Activated CD4-positive, alpha-beta T cell treated with anti-CD3 and anti-CD28 coated beads, Interleukin-2, amount 10 ng/mL, durations not matched to agents 24 days and 14 days (primary cell): ENCODE measurements at regions not wholly inside any gene's neighbourhood (a gene's known extent, or its start where the extent isn't known, plus 50 kb on each side); places are given as distances from the start of the nearest gene placed in this dataset.

Source experiments
- DNase-seq: peaks from one replicate; pipeline ENCODE4 v3.0.0; 2022
- H3K27ac Mint-ChIP-seq: one replicate; pipeline ENCODE4 v1.8.0; 2022; ENCODE audit warnings: mild to moderate bottlenecking, mixed read lengths
- H3K27me3 Mint-ChIP-seq: one replicate; pipeline ENCODE4 v1.8.0; 2022; ENCODE audit warnings: mixed read lengths
- H3K36me3 Mint-ChIP-seq: one replicate; pipeline ENCODE4 v1.8.0; 2022; ENCODE audit warnings: low read depth, mild to moderate bottlenecking, mixed read lengths
- H3K4me1 Mint-ChIP-seq: one replicate; pipeline ENCODE4 v1.8.0; 2021; ENCODE audit warnings: mixed read lengths
- H3K4me3 Mint-ChIP-seq: one replicate; pipeline ENCODE4 v1.8.0; 2022; ENCODE audit warnings: mild to moderate bottlenecking, moderate library complexity, mixed read lengths
- H3K9me3 Mint-ChIP-seq: one replicate; pipeline ENCODE4 v1.8.0; 2021; ENCODE audit warnings: mixed read lengths
- intact Hi-C: fragments of 100-400 bp; cut with micrococcal nuclease; formaldehyde crosslinking; loops from one replicate; pipeline ENCODE4 v1.15.1; 2023

GRCh38 chr19:31427857-31428256 is 78.6 kb upstream of the TSHZ3 start:
- Mint-ChIP-seq H3K4me3 (no peak overlapping the region), H3K27ac (no peak overlapping the region), H3K36me3 (no peaks in the 10 kb centered on the region), H3K4me1 (no peaks in the 10 kb centered on the region), H3K27me3 (no peaks in the 10 kb centered on the region), H3K9me3 (no peaks in the 10 kb centered on the region)
- DNase-seq, result no peak
- intact Hi-C loops, result no loop called here

DNA sequence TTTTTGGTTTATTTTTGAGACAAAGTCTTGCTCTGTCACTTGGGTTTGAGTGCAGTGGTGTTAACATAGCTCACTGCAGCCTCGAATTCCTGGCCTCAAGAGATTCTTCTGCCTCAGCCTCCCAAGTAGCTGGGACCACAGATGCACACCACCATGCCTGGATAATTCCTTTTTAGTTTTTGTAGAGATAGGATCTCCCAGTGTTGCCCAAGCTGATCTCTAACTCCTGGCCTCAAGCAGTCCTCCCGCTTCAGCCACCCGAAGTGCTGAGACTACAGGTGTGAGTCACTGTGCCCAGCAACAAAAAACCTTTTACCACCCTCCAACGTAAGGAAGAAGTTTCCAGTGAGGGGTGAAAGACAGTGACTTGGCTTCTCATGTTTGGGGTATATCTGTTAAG is 81.1 kb upstream of the TSHZ3 start:
- Mint-ChIP-seq H3K4me3 (no peak overlapping the region), H3K4me1 (no peaks in the 10 kb centered on the region), H3K9me3 (peaks cover 4% of the 10 kb centered on the region), H3K36me3 (no peaks in the 10 kb centered on the region), H3K27me3 (no peaks in the 10 kb centered on the region), H3K27ac (no peak overlapping the region)
- intact Hi-C loops, result no loop called here
- no peak for DNase-seq

- H3K4me1 Mint-ChIP-seq, result no peaks in the 10 kb centered on the region
- H3K27me3 Mint-ChIP-seq, result no peaks in the 10 kb centered on the region
- H3K27ac Mint-ChIP-seq, result no peak overlapping the region
- H3K9me3 Mint-ChIP-seq, result peaks cover 4% of the 10 kb centered on the region
- no peaks in the 10 kb centered on the region for H3K36me3 Mint-ChIP-seq
- DNase-seq, result no peak
- intact Hi-C loops, result no loop called here
- no peak overlapping the region for H3K4me3 Mint-ChIP-seq
Observed at GRCh38 chr19:31432201-31432810, 83.1 kb upstream of the TSHZ3 start.

DNA sequence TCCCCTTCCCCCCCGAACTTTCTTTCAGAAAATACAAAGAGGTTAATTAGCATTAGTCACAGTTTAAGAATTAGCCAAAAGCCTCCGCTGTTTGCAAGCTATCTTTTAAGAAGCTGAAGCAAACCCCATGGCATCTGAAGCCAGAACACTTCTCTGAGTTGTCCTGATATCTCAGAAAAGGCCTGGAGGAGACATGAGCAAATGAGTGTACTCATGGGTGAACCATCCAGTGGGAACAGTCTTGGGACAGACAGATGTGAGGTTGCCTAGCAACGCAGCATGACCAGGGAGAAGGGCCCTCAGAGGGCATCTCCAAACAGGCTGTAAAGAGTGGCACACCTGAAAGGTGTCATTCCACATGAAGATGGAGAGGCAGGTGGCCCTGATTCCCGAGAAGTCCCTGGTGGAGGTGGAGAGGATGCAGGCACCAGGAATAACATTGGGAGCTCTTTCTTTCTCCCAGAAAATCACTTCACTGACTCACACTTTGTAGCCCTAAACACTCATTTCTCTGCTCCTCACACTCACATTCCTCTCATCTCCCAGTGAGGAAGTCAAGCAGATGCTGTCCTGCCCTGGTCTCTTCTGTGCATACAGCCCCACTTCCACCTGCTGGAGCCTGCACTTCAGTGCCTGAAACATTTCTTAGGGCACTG is 87.0 kb upstream of the TSHZ3 start:
- H3K4me1 Mint-ChIP-seq, result no peaks in the 10 kb centered on the region
- intact Hi-C loops, result no loop called here
- no peaks in the 10 kb centered on the region for H3K27me3 Mint-ChIP-seq
- H3K27ac Mint-ChIP-seq, result no peak overlapping the region
- H3K9me3 Mint-ChIP-seq, result peaks cover 9% of the 10 kb centered on the region
- H3K4me3 Mint-ChIP-seq, result no peak overlapping the region
- DNase-seq, result peak; percentile 39
- no peaks in the 10 kb centered on the region for H3K36me3 Mint-ChIP-seq

GRCh38 chr19:31438401-31439269 is 89.4 kb upstream of the TSHZ3 start:
- no peaks in the 10 kb centered on the region for H3K27me3 Mint-ChIP-seq
- intact Hi-C loops, result no loop called here
- H3K4me3 Mint-ChIP-seq, result no peak overlapping the region
- peaks cover 9% of the 10 kb centered on the region for H3K9me3 Mint-ChIP-seq
- no peak overlapping the region for H3K27ac Mint-ChIP-seq
- no peaks in the 10 kb centered on the region for H3K36me3 Mint-ChIP-seq
- no peaks in the 10 kb centered on the region for H3K4me1 Mint-ChIP-seq
- peak; percentile 35 for DNase-seq

DNA sequence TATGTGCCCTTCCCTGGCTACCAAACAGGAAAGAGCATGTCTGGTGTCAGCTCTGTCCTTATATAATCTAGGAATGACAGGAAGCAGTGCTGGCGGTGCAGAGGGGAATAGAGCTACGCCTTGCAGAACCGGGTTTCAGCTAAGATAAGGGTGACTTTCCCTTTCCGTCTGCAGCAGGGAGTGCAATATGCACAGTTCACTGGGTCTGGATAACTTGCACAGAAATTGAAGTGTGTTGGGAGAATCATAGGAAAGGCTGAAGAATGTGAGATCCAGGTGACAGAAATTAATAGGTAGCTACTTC is 90.0 kb upstream of the TSHZ3 start:
- H3K4me3 Mint-ChIP-seq, result no peak overlapping the region
- H3K27ac Mint-ChIP-seq, result no peak overlapping the region
- no peaks in the 10 kb centered on the region for H3K27me3 Mint-ChIP-seq
- intact Hi-C loops, result no loop called here
- peaks cover 9% of the 10 kb centered on the region for H3K9me3 Mint-ChIP-seq
- H3K4me1 Mint-ChIP-seq, result no peaks in the 10 kb centered on the region
- H3K36me3 Mint-ChIP-seq, result no peaks in the 10 kb centered on the region
- peak; percentile 8 for DNase-seq

DNA sequence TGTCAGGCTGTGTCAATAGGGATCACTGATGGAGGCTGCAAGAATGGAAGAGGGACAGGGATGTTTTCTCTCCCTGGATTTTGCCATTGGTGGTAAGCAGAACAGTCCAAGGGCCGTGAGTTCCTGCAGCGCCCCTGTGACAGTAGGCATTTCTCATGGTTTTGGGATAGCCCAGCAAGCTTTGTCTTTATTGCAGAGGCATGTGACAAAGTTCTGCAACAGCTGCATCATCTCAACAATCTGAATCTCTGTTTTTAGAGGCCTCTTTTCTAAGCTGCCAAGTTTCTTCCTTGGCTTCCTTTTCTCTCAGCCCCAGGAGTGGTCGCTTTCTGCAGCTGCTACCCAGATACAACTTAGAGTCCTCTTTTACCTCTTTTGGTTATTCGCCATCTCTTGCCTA is 95.7 kb upstream of the TSHZ3 start:
- intact Hi-C loops, result no loop called here
- peak; percentile 9 for DNase-seq
- no peaks in the 10 kb centered on the region for H3K36me3 Mint-ChIP-seq
- H3K9me3 Mint-ChIP-seq, result peaks cover 3% of the 10 kb centered on the region
- H3K27ac Mint-ChIP-seq, result no peak overlapping the region
- H3K4me3 Mint-ChIP-seq, result no peak overlapping the region
- H3K4me1 Mint-ChIP-seq, result no peaks in the 10 kb centered on the region
- peaks cover 2% of the 10 kb centered on the region for H3K27me3 Mint-ChIP-seq

DNA sequence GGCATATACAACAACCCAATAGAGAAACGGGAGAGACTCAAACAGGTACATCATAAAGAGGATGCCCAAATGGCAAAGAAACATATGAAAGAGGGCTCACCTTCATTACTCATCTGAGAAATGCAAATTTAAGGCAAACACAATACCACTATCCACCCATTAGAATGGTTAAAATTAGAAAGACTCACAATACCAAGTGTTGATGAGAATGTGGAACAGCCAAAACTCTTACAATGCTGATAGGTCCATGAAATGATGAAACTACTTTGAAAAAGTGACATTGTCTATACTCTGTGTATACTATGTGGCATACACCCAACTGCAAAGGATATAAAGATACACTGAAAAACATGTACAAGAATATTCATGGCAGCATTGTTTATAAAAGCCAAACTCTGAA is 96.2 kb upstream of the TSHZ3 start:
- Mint-ChIP-seq H3K9me3 (peaks cover 3% of the 10 kb centered on the region), H3K4me3 (no peak overlapping the region), H3K27me3 (peaks cover 2% of the 10 kb centered on the region), H3K4me1 (no peaks in the 10 kb centered on the region), H3K27ac (no peak overlapping the region), H3K36me3 (no peaks in the 10 kb centered on the region)
- no peak for DNase-seq
- intact Hi-C loops, result no loop called here

DNA sequence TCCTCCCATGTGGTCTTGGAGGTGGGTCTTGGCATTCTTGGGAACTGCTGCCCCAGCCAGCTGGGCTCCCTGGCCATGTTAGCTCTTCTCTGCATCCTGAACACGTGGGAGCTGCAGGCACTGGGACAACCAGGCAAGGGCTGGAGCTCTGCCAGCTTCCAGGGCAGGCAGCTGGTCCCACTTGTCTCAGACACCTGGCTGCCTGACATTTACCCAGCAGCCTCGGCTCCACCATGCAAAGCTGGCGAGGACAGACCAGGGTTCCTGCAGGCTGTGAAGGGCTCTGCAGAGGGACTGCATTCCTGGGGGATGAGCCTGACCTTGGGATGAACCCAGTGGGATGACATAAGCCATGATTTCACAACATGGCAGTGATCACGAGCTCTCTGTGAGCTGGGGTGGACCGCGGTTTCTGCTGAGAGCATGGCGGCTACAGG is 99.0 kb upstream of the TSHZ3 start:
- Mint-ChIP-seq H3K9me3 (peaks cover 3% of the 10 kb centered on the region), H3K27me3 (peaks cover 2% of the 10 kb centered on the region), H3K27ac (no peak overlapping the region), H3K36me3 (no peaks in the 10 kb centered on the region), H3K4me3 (no peak overlapping the region), H3K4me1 (no peaks in the 10 kb centered on the region)
- DNase-seq, result peak; percentile 9
- intact Hi-C loops, result no loop called here

- peak; percentile 12 for DNase-seq
- no peak overlapping the region for H3K4me3 Mint-ChIP-seq
- no peaks in the 10 kb centered on the region for H3K36me3 Mint-ChIP-seq
- no peak overlapping the region for H3K27ac Mint-ChIP-seq
- H3K4me1 Mint-ChIP-seq, result no peaks in the 10 kb centered on the region
- intact Hi-C loops, result no loop called here
- H3K27me3 Mint-ChIP-seq, result peaks cover under 1% of the 10 kb centered on the region
- peaks cover 2% of the 10 kb centered on the region for H3K9me3 Mint-ChIP-seq
Observed at GRCh38 chr19:31449379-31449778, 100.1 kb upstream of the TSHZ3 start.

- no peaks in the 10 kb centered on the region for H3K4me1 Mint-ChIP-seq
- no peaks in the 10 kb centered on the region for H3K9me3 Mint-ChIP-seq
- no peak overlapping the region for H3K27ac Mint-ChIP-seq
- DNase-seq, result peak; percentile 22
- no peaks in the 10 kb centered on the region for H3K36me3 Mint-ChIP-seq
- intact Hi-C loops, result no loop called here
- no peaks in the 10 kb centered on the region for H3K27me3 Mint-ChIP-seq
- no peak overlapping the region for H3K4me3 Mint-ChIP-seq
Observed at GRCh38 chr19:31450696-31451095, 101.5 kb upstream of the TSHZ3 start.

DNA sequence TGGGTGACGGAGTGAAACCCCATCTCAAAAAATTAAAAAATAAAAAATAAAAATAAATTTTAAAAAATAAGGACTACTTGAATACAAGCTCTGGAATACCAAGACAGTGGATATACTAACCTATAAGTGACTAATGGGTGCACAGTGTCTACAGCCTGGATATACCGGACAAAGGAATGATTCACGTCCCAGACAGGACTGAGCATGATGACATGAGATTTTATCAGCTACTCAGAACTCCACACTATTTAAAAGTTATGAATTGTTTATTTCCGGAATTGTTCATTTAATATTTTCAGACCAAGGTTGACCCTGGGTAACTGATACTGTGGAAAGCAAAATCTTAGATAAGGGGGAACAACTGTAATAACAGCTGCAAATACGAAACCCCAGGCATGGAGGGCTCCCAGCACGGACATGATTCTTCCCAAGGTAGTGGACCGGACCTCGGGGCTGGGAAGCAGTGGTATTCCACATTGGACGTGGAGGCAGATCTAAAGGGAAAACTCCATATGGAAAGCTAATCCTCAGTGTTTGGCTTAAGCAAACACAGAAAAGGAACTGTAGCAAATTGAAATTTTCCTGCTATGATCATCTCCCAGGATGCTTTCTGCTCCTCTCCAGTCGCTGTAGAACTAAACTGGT is 102.6 kb upstream of the TSHZ3 start:
- Mint-ChIP-seq H3K27me3 (no peaks in the 10 kb centered on the region), H3K9me3 (no peaks in the 10 kb centered on the region), H3K4me3 (no peak overlapping the region), H3K27ac (no peak overlapping the region), H3K36me3 (no peaks in the 10 kb centered on the region), H3K4me1 (no peaks in the 10 kb centered on the region)
- DNase-seq, result peak; percentile 26
- intact Hi-C loops, result no loop called here

DNA sequence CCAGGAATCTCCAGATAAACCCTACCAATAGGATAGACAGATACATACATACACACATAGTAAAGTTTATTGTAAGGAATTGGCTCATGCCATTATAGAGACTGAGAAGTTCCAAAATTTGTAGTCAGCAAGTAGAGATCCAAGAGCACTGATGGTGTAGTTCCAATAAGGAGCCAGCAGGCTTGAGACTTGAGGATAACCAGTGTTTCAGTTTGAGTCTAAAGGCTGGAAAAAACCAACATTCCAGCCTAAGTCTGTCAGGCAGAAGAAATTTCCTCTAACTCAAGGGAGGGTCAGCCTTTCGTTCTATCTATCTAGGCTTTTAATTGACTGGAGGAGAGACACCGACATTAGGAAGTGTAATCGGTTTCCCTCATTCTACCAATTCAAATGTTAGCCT is 110.2 kb upstream of the TSHZ3 start:
- H3K27ac Mint-ChIP-seq, result no peak overlapping the region
- no peaks in the 10 kb centered on the region for H3K4me1 Mint-ChIP-seq
- no peaks in the 10 kb centered on the region for H3K9me3 Mint-ChIP-seq
- no peaks in the 10 kb centered on the region for H3K36me3 Mint-ChIP-seq
- intact Hi-C loops, result no loop called here
- H3K4me3 Mint-ChIP-seq, result no peak overlapping the region
- no peaks in the 10 kb centered on the region for H3K27me3 Mint-ChIP-seq
- DNase-seq, result no peak
